GM12878 (cell line): ENCODE measurements at regions not wholly inside any gene's neighbourhood (a gene's known extent, or its start where the extent isn't known, plus 50 kb on each side); places are given as distances from the start of the nearest gene placed in this dataset.

Source experiments
- ATAC-seq: fragments of 200-7000 bp; cut with Tn5 transposase; 3 replicates; pipeline ENCODE4 v1.9.1; 2020; ENCODE audit warnings: mild to moderate bottlenecking, moderate library complexity
- BruUV-seq: library from RNA; stranded (reverse); fragments of 400-500 nt; replicated peaks from 2 replicates; lab custom pipeline; 2021; lab: Mats Ljungman, UMichigan
- CTCF ChIA-PET: fragments of 300-600 bp; sonication (Branson Sonifier 250); formaldehyde crosslinking; extraction: SDS; loops from one replicate; lab custom pipeline; 2021; ENCODE audit warnings: inconsistent platforms; lab: Yijun Ruan, JAX
- POLR2A ChIA-PET: fragments of 350-600 bp; formaldehyde crosslinking; extraction: SDS; loops from one replicate; lab custom pipeline; 2021; ENCODE audit warnings: inconsistent platforms; lab: Charles Lee
- RAD21 ChIA-PET: fragments of 300-600 bp; sonication (Branson Sonifier 250); formaldehyde crosslinking; loops from one replicate; lab custom pipeline; 2023; ENCODE audit warnings: antibody characterized with exemption; ENCODE audit not compliant: unreplicated experiment; lab: Charles Lee
- SMC1A ChIA-PET: fragments of 300-600 bp; sonication (Branson Sonifier 250); formaldehyde crosslinking; loops from one replicate; lab custom pipeline; 2023; ENCODE audit not compliant: unreplicated experiment, uncharacterized antibody; lab: Charles Lee
- DNase-seq: peaks from one replicate; pipeline ENCODE4 v3.0.0-alpha.2; 2011; ENCODE audit warnings: low read depth, low spot score
- FAIRE-seq: peaks from 3 replicates; lab custom pipeline; 2011; peaks lifted over from hg19 to GRCh38; lab: Jason Lieb, UNC
- H2AFZ ChIP-seq: 2 replicates; pipeline ENCODE4 v1.6.0; 2011; ENCODE audit warnings: low read depth, low read length, control low read depth; ENCODE audit not compliant: control insufficient read depth
- H3K27ac ChIP-seq: 2 replicates; pipeline ENCODE4 v1.5.1; 2011; ENCODE audit warnings: control low read depth; ENCODE audit not compliant: control insufficient read depth, insufficient read depth
- H3K27me3 ChIP-seq, 2 experiments: replicated peaks in 1 of 2; 2 replicates each; pipeline versions ENCODE4 v1.6.0 to v1.6.1; 2011; ENCODE audit warnings: low read length in 1 of 2; ENCODE audit not compliant: control insufficient read depth in 2 of 2, insufficient read depth in 2 of 2
- H3K36me3 ChIP-seq, 2 experiments: 2 replicates each; pipeline ENCODE4 v1.5.1; 2011; ENCODE audit warnings: low read length in 1 of 2; ENCODE audit not compliant: control insufficient read depth in 2 of 2, insufficient read depth in 2 of 2
- H3K4me1 ChIP-seq: 2 replicates; pipeline ENCODE4 v1.6.1; 2011; ENCODE audit warnings: mild to moderate bottlenecking, low read length, moderate library complexity, mixed read lengths; ENCODE audit not compliant: control insufficient read depth, insufficient read depth
- H3K4me2 ChIP-seq: 2 replicates; pipeline ENCODE4 v1.6.0; 2011; ENCODE audit warnings: control low read depth; ENCODE audit not compliant: control insufficient read depth, insufficient read depth
- H3K4me3 ChIP-seq: fragments of 200-600 bp; sonication (generic); 2 replicates; pipeline ENCODE4 v1.5.1; 2016
- H3K79me2 ChIP-seq: 2 replicates; pipeline ENCODE4 v1.6.0; 2011; ENCODE audit warnings: low read length; ENCODE audit not compliant: control insufficient read depth, insufficient read depth
- H3K9ac ChIP-seq: 2 replicates; pipeline ENCODE4 v1.8.0; 2011; ENCODE audit warnings: low read length, control low read depth, mixed read lengths; ENCODE audit not compliant: control insufficient read depth, insufficient read depth
- H3K9me3 ChIP-seq: replicated peaks from 3 replicates; pipeline ENCODE4 v1.5.1; 2011; ENCODE audit warnings: mild to moderate bottlenecking, low read length; ENCODE audit not compliant: control insufficient read depth, insufficient read depth
- H4K20me1 ChIP-seq: 2 replicates; pipeline ENCODE4 v1.6.0; 2011; ENCODE audit not compliant: control insufficient read depth, insufficient read depth
- BHLHE40 ChIP-seq, 2 experiments: fragments of 450-650 bp in 1 of 2; IDR thresholded peaks; 2 replicates each; pipeline ENCODE4 v1.6.1; 2011 to 2017; ENCODE audit warnings: low read depth in 2 of 2, borderline replicate concordance in 1 of 2, improper control_type of control experiment in 1 of 2, low read length in 1 of 2, mild to moderate bottlenecking in 1 of 2
- BRCA1 ChIP-seq: IDR thresholded peaks from 2 replicates; pipeline ENCODE4 v1.6.1; 2011; ENCODE audit warnings: low read depth, low read length, improper control_type of control experiment
- DPF2 ChIP-seq: fragments of 450-650 bp; IDR thresholded peaks from 2 replicates; pipeline ENCODE4 v1.6.1; 2017; ENCODE audit warnings: mild to moderate bottlenecking
- PML ChIP-seq: IDR thresholded peaks from 2 replicates; pipeline ENCODE4 v1.6.1; 2012; ENCODE audit warnings: low read length, inconsistent platforms
- SMC3 ChIP-seq: IDR thresholded peaks from 2 replicates; pipeline ENCODE4 v1.6.1; 2011; ENCODE audit warnings: low read length, improper control_type of control experiment, borderline replicate concordance
- SP1 ChIP-seq: IDR thresholded peaks from one replicate; pipeline ENCODE4 v1.6.1; 2011; ENCODE audit warnings: low read depth, low read length
- ZZZ3 ChIP-seq: IDR thresholded peaks from 2 replicates; pipeline ENCODE4 v1.6.1; 2011; ENCODE audit warnings: low read depth; ENCODE audit not compliant: control insufficient read depth, insufficient read length
- WGBS: methylation state at CpG from one replicate; pipeline ENCODE4 v1.1.6; 2016; ENCODE audit warnings: low lambda C conversion rate; ENCODE audit not compliant: insufficient replicate concordance, insufficient coverage; ENCODE audit errors: missing lambda C conversion rate; 5-methylcytosine and 5-hydroxymethylcytosine counted together
- in situ Hi-C: fragments of 300-500 bp; cut with MboI; formaldehyde crosslinking; loops from 9 replicates; pipeline ENCODE4 v1.14.3; 2018; ENCODE audit warnings: mixed read lengths
- intact Hi-C: fragments of 100-400 bp; cut with micrococcal nuclease; formaldehyde crosslinking; loops from one replicate; pipeline ENCODE4 v1.14.2; 2022; ENCODE audit not compliant: unreplicated experiment
- TF ChIP-seq, protein P1 (sequence below): IDR thresholded peaks from 2 replicates; pipeline ENCODE4 v1.6.1; 2011; ENCODE audit warnings: borderline replicate concordance, low read depth, mild to moderate bottlenecking, moderate library complexity, low read length; ENCODE audit not compliant: insufficient read depth, poor library complexity, severe bottlenecking
- TF ChIP-seq, protein P2 (sequence below): IDR thresholded peaks from 2 replicates; pipeline ENCODE4 v1.6.1; 2011; ENCODE audit warnings: borderline replicate concordance, low read depth, mild to moderate bottlenecking, moderate library complexity, mixed read lengths, low read length; ENCODE audit not compliant: insufficient read depth; ENCODE audit errors: extremely low read length

DNA sequence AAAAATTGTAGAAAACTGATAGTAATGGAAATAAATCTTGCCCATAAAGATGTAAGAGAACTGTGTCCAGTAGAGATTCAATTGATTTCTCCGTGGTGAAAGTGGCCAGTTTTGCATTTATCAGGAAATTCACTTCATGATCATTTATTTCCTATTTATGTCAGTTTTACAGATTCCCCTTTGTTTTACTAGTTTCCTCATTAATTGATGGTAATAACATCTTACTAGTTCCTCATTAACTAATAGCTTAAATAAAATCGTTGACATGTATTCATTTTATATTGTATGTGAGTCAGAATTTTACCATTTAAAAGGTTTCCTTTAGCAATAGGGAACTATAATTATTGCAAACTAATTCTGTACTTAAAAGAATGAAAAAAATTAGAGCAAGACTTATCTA is 99.8 kb upstream of the ADGRF1 start:
- Histone ChIP-seq H3K27ac (no peak overlapping the region), H3K9ac (no peak overlapping the region), H3K36me3 (no peaks in the 10 kb centered on the region), H3K4me3 (no peak overlapping the region), H3K27me3 (no peaks in the 10 kb centered on the region), H3K4me1 (no peaks in the 10 kb centered on the region), H3K79me2 (no peaks in the 10 kb centered on the region), H4K20me1 (no peaks in the 10 kb centered on the region), H3K4me2 (no peak overlapping the region), H2AFZ (no peak overlapping the region), H3K9me3 (no peaks in the 10 kb centered on the region)
- ChIA-PET CTCF (no interaction called here), SMC1A (no interaction called here), RAD21 (no interaction called here), POLR2A (no interaction called here)
- TF ChIP-seq, protein P1, sequence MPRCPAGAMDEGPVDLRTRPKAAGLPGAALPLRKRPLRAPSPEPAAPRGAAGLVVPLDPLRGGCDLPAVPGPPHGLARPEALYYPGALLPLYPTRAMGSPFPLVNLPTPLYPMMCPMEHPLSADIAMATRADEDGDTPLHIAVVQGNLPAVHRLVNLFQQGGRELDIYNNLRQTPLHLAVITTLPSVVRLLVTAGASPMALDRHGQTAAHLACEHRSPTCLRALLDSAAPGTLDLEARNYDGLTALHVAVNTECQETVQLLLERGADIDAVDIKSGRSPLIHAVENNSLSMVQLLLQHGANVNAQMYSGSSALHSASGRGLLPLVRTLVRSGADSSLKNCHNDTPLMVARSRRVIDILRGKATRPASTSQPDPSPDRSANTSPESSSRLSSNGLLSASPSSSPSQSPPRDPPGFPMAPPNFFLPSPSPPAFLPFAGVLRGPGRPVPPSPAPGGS: no peak
- TF ChIP-seq, protein P2, sequence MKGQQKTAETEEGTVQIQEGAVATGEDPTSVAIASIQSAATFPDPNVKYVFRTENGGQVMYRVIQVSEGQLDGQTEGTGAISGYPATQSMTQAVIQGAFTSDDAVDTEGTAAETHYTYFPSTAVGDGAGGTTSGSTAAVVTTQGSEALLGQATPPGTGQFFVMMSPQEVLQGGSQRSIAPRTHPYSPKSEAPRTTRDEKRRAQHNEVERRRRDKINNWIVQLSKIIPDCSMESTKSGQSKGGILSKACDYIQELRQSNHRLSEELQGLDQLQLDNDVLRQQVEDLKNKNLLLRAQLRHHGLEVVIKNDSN: no peak
- TF ChIP-seq DPF2: no peak
- TF ChIP-seq SP1: no peak
- no peak for TF ChIP-seq ZZZ3
- no peak for TF ChIP-seq BRCA1
- TF ChIP-seq SMC3: no peak
- no peak for TF ChIP-seq BHLHE40 (IDR thresholded peaks at IDR 0.05; ENCODE audit: borderline replicate concordance in 1 of 2, low read depth in 2 of 2, low read length in 1 of 2)
- TF ChIP-seq PML: no peak
- FAIRE-seq (no peak), ATAC-seq (no peak), DNase-seq (no peak)
- in situ Hi-C loops (no loop called here), intact Hi-C loops (no loop called here)
- no TSS peak for BruUV-seq
- WGBS: 18% methylated on average over 2 of the region's 2 CpGs
